GM18499 (cell line): ENCODE measurements at regions not wholly inside any gene's neighbourhood (a gene's known extent, or its start where the extent isn't known, plus 50 kb on each side); places are given as distances from the start of the nearest gene placed in this dataset.

Experiments
- ATAC-seq: cut with Tn5 transposase; IDR thresholded peaks from one replicate; pipeline ENCODE4 v1.9.1; 2021; ENCODE audit warnings: moderate number of reproducible peaks; ENCODE audit not compliant: insufficient read depth, unreplicated experiment

GRCh38 chr2:104774631-104775030, 79.3 kb upstream of the POU3F3 start:
- ATAC-seq: no peak

GRCh38 chr2:104777721-104778120, 76.2 kb upstream of the POU3F3 start:
- ATAC-seq: no peak

- ATAC-seq: no peak
These were observed 72.8 kb upstream of the POU3F3 start for GRCh38 chr2:104781151-104781550.

- no peak for ATAC-seq
These were observed 69.7 kb upstream of the POU3F3 start for GRCh38 chr2:104784264-104784663.

- no peak for ATAC-seq
These were observed 67.7 kb upstream of the POU3F3 start for GRCh38 chr2:104786204-104786603.

GRCh38 chr2:104786821-104787220, 67.1 kb upstream of the POU3F3 start:
- no peak for ATAC-seq

GRCh38 chr2:104787298-104788065, 66.4 kb upstream of the POU3F3 start:
- ATAC-seq: no peak

- no peak for ATAC-seq
These were observed 65.0 kb upstream of the POU3F3 start for GRCh38 chr2:104788742-104789455.

- ATAC-seq: no peak
These were observed 63.7 kb upstream of the POU3F3 start for GRCh38 chr2:104790100-104790811.

GRCh38 chr2:104790901-104791495, 62.9 kb upstream of the POU3F3 start:
- ATAC-seq: no peak

GRCh38 chr2:104793966-104794365, 59.9 kb upstream of the POU3F3 start:
- ATAC-seq: no peak

GRCh38 chr2:104794441-104794840, 59.5 kb upstream of the POU3F3 start:
- ATAC-seq: no peak
